ENCODE measurements at regions not wholly inside any gene's neighbourhood (a gene's known extent, or its start where the extent isn't known, plus 50 kb on each side); places are given as distances from the start of the nearest gene placed in this dataset.

- TF ChIP-seq ETS1 (IDR thresholded peaks at IDR 0.05), result no peak
- TF ChIP-seq ZNF114 (CRISPR knock-in tag; IDR thresholded peaks at IDR 0.05), result no peak
- TF ChIP-seq CREB1 (CRISPR knock-in tag; IDR thresholded peaks at IDR 0.05; ENCODE audit: low read depth), result no peak
- no peak for TF ChIP-seq EZH2phosphoT487 (IDR thresholded peaks at IDR 0.05; ENCODE audit: unreplicated experiment)
- TF ChIP-seq REST (IDR thresholded peaks at IDR 0.05; ENCODE audit: unreplicated experiment), result no peak
- TF ChIP-seq ZNF331 (CRISPR knock-in tag; IDR thresholded peaks at IDR 0.05; ENCODE audit: low read depth), result no peak
Measured at GRCh38 chr2:160646684-160647444, 153.3 kb upstream of the RBMS1 start (continued).

- H2AFZ ChIP-seq, result peak overlapping the region; percentile 83
- Mint-ChIP-seq H3K27me3 (ENCODE audit: insufficient read depth, low read depth, poor library complexity) (peaks cover 5% of the 10 kb centered on the region), H3K9me3 (no peaks in the 10 kb centered on the region), H3K4me3 (no peak overlapping the region), H3K36me3 (ENCODE audit: low read depth) (no peaks in the 10 kb centered on the region; the same call in 2 of the 3 replicates), H3K27ac (no peak overlapping the region), H3K4me1 (peaks cover 14% of the 10 kb centered on the region)
- H3K36me3 ChIP-seq (ENCODE audit: insufficient read depth), result no peaks in the 10 kb centered on the region; the same call in 1 of the 2 replicates
- H3F3A ChIP-seq (replicated peaks; ENCODE audit: low read depth), result no peaks in the 10 kb centered on the region
- DNase-seq (ENCODE audit: low spot score), result no peak
- no peaks in the 10 kb centered on the region for H3K79me2 ChIP-seq (replicated peaks; ENCODE audit: insufficient read depth)
- H4K20me1 ChIP-seq (replicated peaks; ENCODE audit: insufficient read depth), result no peaks in the 10 kb centered on the region
- no peak overlapping the region for H3K4me2 ChIP-seq
- H3K4me1 ChIP-seq (ENCODE audit: insufficient read depth), result peaks cover 15% of the 10 kb centered on the region; the same call in 1 of the 2 replicates
- H3K4me3 ChIP-seq, result no peak overlapping the region
- H3K9me2 ChIP-seq (ENCODE audit: insufficient read depth), result no peaks in the 10 kb centered on the region; the same call in none of the 2 replicates
- no peak overlapping the region for H3K27ac ChIP-seq (ENCODE audit: low read depth)
- peak; percentile 53 for ATAC-seq
- no peaks in the 10 kb centered on the region for H3K27me3 ChIP-seq (ENCODE audit: insufficient read depth)
- TF ChIP-seq POLR2AphosphoS5 (IDR thresholded peaks at IDR 0.05; ENCODE audit: low read depth) (no peak), ETS1 (IDR thresholded peaks at IDR 0.05) (no peak), NANOG (IDR thresholded peaks at IDR 0.05; ENCODE audit: borderline replicate concordance) (no peak), JUNB (IDR thresholded peaks at IDR 0.05; ENCODE audit: unreplicated experiment) (no peak), REST (IDR thresholded peaks at IDR 0.05; ENCODE audit: unreplicated experiment) (no peak), CREB1 (CRISPR knock-in tag; IDR thresholded peaks at IDR 0.05; ENCODE audit: low read depth) (no peak)
Measured at GRCh38 chr2:160647967-160648685, 154.5 kb upstream of the RBMS1 start.
